HG03196 (cell line): ENCODE measurements at regions not wholly inside any gene's neighbourhood (a gene's known extent, or its start where the extent isn't known, plus 50 kb on each side); places are given as distances from the start of the nearest gene placed in this dataset.

Experiments used
- ATAC-seq: cut with Tn5 transposase; IDR thresholded peaks from one replicate; pipeline ENCODE4 v1.9.1; 2021; ENCODE audit not compliant: unreplicated experiment

- ATAC-seq, result no peak
These were observed 267.9 kb upstream of the BMP2 start for GRCh38 chr20:6499566-6499965.

GRCh38 chr20:6496874-6497273 is 270.6 kb upstream of the BMP2 start:
- no peak for ATAC-seq

GRCh38 chr20:6495907-6496306 is 271.6 kb upstream of the BMP2 start:
- no peak for ATAC-seq

GRCh38 chr20:6492271-6493055 is 275.0 kb upstream of the BMP2 start:
- no peak for ATAC-seq

DNA sequence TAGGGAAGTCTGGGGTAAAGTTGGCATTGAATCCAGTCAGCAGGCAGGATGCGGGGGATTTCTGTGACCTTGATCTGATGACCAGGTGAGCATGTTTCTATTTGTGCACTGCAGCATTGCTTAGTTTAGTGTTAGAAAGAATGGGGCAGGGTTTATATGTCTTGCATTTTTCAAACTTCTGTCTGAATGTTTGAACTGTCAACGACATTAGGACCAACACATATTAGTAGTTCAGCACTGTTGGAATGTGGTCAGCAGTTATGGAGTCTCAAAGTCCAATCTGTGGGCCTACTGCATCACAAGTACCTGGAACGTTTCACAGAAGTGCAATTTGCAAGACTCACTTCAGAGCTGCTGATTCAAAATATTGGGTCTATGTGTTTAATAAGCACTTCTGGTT is 276.6 kb upstream of the BMP2 start:
- no peak for ATAC-seq

- no peak for ATAC-seq
These were observed 277.9 kb upstream of the BMP2 start for GRCh38 chr20:6489361-6490171.

- no peak for ATAC-seq
These were observed 282.1 kb upstream of the BMP2 start for GRCh38 chr20:6485351-6485750.

DNA sequence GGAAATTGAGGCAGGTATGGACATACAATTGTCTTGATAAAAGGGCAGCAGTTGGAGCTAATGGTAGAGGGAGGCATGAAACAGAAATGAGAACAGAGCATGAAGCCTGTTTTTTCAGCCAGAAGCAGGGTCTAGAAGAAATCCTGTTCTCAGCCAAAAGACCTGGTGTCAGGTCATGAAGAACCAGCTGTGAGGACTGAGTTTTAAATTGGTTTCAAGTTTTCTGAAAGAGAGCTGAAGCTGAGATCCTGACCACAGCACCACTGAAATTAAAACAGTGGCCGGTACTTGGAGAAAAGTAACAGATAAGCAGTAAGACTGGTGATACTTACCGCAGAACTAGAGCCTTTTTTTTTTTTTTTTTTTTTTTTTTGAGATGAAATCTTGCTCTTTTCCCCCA is 283.8 kb upstream of the BMP2 start:
- no peak for ATAC-seq

- no peak for ATAC-seq
These were observed 285.0 kb upstream of the BMP2 start for GRCh38 chr20:6482486-6482885.

- ATAC-seq, result no peak
These were observed 286.9 kb upstream of the BMP2 start for GRCh38 chr20:6480328-6481200.

DNA sequence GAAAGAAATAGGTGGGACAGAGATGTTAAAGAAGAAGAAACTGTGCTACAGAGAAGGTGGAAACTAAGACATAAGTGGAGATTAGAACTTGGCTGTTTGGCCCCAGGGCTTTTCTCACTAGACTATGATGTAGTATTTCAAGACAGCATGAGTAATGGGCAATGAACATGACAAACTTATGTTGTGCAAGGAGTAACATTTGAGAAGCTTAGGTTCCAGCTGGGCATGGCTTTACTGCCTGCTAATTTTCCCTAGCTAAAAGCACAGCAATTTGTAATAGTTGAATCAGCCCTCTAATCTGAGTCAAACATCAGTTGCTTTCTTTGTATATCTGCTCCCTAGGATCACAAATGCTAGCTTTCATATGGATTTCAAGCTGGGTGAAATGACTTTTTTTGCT is 294.3 kb upstream of the BMP2 start:
- ATAC-seq, result no peak

- no peak for ATAC-seq
These were observed 295.6 kb upstream of the BMP2 start for GRCh38 chr20:6471871-6472270.

DNA sequence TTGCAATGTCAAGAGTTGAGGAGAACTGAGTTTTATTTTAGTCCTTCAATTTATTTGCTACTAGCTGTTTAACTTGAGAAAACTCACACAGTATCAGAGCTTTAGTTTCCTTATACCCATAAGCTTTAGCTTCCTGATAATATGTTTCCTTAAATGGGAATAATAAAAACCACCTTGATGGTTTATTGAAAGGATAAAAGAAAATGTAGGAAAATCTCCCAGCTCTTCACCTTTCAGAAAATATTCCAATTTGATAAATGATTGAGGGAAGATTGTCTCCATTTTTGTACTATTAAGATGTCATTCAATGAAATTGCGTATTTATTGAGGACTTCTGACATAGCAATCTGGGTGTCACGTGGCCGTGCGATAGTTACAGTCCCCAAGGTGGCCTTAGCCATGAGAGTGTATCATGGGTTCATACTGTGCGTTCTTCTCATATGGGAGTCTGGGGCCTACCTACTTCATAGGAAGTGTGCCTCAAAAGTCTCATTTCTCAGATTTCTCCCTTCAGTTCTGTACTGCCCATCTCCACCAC is 296.3 kb upstream of the BMP2 start:
- no peak for ATAC-seq

- ATAC-seq, result no peak
These were observed 297.8 kb upstream of the BMP2 start for GRCh38 chr20:6469695-6470094.

- ATAC-seq, result no peak
These were observed 298.9 kb upstream of the BMP2 start for GRCh38 chr20:6468423-6469116.

DNA sequence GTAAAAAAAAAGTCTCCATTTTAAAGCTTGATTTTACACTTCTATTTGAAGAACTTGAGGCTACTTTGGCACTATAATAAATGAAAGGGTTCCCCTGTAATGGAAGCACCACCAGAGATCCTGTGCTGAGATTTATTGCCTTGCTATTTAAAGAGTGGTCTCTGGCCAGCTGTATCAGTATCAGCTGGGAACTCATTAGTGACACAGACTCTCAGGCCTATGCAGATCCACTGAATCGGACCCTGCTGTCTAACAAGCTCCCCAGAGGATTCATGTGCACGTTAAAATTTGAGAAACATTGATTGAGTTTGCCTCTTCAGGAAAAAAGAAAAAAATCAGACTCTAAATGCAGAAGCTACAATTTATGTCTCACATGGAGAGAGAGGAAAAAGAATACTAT is 299.9 kb upstream of the BMP2 start:
- ATAC-seq, result no peak

- ATAC-seq, result no peak
These were observed 301.2 kb upstream of the BMP2 start for GRCh38 chr20:6466075-6466810.

DNA sequence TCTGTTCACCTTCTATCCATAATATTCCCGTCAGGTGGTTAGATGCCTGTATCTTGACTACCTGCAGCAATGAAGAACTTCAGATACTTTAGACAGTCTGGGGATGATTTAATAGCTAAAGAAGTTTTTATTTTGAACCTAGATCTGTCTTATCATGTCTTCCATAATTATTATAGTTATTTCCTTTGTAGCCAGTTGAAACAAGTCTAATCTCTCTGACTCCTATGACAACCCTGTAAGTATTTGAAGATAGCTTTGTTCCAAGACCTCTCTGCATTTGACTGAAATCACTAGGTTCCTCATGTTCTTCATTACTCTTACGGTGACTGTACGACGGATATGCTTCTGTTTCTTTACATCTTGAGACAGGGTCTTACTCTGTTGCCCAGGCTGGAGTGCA is 316.6 kb upstream of the BMP2 start:
- ATAC-seq, result no peak

GRCh38 chr20:6440443-6440799 is 317.6 kb upstream of the FERMT1 start:
- no peak for ATAC-seq
